Kasumi-1 (cell line): ENCODE measurements at regions not wholly inside any gene's neighbourhood (a gene's known extent, or its start where the extent isn't known, plus 50 kb on each side); places are given as distances from the start of the nearest gene placed in this dataset.
"Not testable (repeated sequence)": the region's sequence is repeated elsewhere in the genome, so short reads cannot be mapped to it uniquely, and the experiment has no call there.

Source experiments
- DNase-seq, 2 experiments: peaks; one replicate each; lab custom pipeline; 2025; lab: John Stamatoyannopoulos, UW

- DNase-seq, result no peak
These were observed 631.9 kb upstream of the ANKRD30A start for GRCh38 chr10:36493516-36493880.

DNA sequence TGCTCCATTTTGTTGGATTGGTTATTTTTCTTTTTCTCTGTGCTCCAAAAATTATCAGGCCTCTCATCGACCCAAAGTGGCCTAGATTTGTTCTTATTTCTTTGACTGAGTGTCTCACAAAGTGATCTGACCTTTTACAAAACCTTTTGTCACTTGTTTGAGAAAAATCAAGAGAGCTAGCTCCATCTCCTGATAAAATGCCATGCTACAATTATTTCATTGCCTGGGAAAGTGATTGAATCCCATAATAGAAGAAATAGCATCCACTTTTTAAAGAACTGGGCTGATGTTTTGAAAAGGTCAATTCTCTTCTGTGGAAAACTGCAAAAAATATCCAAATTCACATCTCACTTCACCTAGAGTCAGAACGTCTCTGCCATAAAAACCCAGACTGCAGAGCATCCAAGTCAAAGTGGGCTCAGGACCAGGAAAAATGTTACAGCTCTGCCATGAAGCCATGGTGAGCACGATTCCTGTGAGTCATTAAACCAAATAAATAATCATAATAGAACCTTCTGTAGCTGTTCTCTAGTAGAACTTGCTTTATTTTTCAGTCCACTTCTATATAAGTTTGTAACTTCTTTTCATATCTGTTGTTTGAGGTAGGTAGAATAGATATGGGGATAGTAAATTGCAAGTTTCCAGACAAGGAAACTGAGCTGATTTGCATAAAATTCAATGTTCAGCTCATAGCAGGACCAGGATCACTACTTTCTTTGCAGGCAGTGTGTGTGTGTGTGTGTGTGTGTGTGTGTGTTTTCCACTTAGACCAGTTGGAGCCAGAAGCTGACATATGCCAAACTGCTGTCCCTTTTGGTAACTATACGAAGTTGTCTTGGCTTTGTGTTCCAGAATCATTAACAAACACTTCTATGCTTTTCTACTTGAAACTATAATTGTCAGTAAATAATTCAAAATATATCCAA is 632.5 kb upstream of the ANKRD30A start:
- no peak for DNase-seq

DNA sequence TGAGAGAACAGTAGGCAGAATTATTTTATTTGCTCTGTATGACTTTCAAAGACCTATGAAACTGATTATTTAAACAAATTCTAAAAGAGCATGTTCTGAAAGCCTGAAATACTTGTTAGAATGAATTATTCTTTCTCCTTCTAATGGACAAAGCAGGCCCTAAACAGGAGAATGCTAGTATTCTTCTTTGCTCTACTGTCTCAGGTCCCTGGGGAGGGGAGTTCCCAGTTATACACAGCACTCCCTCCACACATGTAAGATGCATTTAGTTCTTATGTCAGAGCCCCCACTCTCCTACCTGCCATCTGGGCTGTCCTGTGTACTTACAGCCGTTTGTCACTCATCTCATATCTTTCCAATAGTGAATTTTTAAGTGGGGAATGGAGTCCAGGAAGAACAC is 633.5 kb upstream of the ANKRD30A start:
- DNase-seq, result no peak

DNA sequence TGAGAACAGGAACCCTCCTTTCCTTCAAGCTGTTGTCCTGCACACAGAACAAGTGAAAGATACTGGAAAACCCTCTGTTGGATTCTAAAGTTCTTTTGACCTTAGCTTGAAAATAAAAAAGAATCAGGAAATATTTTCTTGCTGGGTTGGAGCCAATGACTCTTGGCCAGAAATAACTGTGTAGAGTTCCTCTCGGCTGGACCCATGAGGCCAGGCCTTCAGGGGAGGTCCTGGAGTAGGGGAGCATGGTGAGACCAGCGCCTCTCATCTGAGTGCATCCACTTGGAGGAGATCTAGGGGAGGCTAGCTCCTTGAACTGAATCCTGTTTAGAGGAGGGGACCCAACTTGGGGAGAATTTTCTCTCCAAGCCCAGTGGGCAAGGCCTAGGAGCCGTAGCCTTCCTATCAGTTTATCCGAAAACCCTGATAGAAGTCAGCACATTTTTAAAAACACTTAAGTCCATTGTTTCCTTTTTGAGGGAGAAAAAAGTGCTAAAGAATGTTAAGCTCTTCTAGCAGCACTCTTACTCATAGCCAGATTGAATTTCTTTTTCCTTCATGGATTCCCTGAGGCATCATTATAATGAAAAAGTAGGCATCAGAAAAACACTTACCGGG is 635.7 kb upstream of the ANKRD30A start:
- DNase-seq, result no peak

GRCh38 chr10:36489181-36489580 is 636.2 kb upstream of the ANKRD30A start:
- DNase-seq, result no peak

- no peak for DNase-seq
These were observed 636.8 kb upstream of the ANKRD30A start for GRCh38 chr10:36488579-36488978.

- no peak for DNase-seq
These were observed 646.3 kb upstream of the ANKRD30A start for GRCh38 chr10:36479073-36479472.

DNA sequence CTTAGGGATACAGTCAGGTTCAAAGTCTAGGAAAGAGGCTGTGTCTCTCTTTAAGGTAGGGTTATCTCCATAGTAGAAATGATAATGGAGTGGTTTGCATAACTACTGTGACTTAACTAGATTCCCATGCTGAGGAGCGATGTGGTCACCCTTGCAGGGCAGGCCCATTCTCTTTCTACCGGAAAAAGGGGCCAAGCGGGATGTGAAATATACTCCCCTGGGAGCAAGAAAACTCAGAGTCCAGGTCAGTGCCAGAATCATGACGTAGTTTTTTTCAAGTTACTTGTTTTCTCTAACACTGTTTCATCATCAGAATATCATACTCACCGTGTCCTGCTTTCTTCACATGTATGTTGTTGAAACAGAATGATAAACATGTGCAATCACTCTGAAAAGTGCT is 649.0 kb upstream of the ANKRD30A start:
- DNase-seq, result no peak

DNA sequence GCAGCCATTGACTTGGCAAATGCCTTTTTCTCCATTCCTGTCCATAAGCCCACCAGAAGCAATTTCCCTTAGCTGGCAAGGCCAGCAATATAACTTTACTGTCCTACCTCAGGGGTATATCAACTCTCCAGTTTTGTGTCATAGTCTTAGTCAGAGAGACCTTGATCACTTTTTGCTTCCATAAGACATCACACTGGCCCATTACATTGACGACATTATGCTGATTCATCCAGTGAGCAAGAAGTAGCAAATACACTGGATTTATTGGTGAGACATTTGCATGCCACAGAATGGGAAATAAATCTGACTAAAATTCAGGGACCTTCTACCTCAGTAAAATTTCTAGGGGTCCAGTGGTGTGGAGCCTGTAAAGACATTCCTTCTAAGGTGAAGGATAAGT is 649.7 kb upstream of the ANKRD30A start:
- no peak for DNase-seq

- DNase-seq, result no peak
These were observed 650.9 kb upstream of the ANKRD30A start for GRCh38 chr10:36474456-36474855.

- no peak for DNase-seq
These were observed 652.3 kb upstream of the ANKRD30A start for GRCh38 chr10:36473122-36473521.

- no peak for DNase-seq
These were observed 655.8 kb upstream of the ANKRD30A start for GRCh38 chr10:36469585-36469984.

GRCh38 chr10:36468620-36469019 is 656.8 kb upstream of the ANKRD30A start:
- DNase-seq, result no peak

- no peak for DNase-seq
These were observed 659.6 kb upstream of the ANKRD30A start for GRCh38 chr10:36465604-36466379.

GRCh38 chr10:36464291-36464690 is 661.1 kb upstream of the ANKRD30A start:
- DNase-seq, result no peak

DNA sequence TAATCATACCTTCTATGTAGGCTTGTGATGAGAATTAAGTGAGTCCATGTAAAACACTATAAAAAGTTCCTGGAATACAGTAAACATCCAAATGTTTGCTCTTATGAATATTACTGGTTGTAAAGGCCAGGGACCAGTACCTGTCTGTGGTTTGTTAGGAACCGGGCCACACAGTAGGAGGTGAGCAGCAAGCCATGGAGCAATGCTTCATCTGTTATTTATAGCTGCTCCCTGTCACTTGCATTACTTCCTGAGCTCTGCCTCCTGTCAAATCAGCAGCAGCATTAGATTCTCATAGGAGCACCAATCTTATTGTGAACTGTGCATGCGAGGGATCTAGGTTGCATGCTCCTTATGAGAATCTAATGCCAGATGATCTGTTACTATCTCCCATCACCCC is 662.0 kb upstream of the ANKRD30A start:
- DNase-seq, result no peak

DNA sequence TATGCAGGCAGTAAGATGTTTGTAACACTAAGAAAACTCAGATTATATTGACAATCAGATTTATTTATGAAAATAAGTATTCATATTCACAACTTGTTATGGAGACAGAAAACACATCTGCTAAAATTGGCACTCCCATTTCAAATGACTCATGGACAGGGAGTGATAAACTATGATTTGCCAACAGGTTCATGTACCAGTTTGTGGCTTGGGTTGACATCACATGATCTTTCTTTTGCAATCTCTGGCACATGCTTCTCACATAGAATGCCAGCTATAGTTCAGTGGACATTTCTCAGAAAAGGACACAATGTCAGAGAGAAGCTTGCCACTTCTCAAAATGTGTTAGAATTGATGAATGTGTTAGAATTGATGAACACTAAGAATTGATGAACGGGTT is 663.2 kb upstream of the ANKRD30A start:
- no peak for DNase-seq

GRCh38 chr10:36458437-36458836 is 667.0 kb upstream of the ANKRD30A start:
- DNase-seq, result not testable (repeated sequence)

- no peak for DNase-seq
These were observed 667.6 kb upstream of the ANKRD30A start for GRCh38 chr10:36457751-36458150.

DNA sequence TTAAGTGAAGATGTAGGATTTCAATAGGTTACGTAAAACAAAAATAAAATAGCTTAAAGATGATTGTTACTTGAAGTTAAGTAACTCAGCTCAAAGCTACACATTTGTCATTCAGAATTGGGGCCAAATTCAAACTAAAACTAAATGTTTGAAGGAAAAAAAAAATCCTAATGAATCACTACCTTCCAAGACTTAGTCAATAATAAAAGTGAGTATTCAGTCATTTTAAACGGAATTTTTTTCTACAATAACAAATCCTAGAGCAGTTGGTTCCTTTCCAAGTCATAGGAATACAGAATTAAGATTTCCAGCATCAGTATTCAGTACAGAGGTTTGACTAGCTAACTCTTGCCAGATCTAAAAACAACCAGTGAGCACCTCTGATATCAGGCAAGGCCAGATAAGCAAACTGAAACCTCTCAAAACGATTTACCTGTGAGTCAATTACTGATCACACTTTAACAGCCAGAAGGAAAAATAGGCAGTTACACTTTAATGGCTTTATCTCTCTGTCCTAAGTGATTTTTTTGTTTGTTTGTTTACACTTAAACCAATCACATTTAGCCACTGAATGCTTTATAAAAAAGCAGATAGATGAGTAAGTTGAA is 669.8 kb upstream of the ANKRD30A start:
- no peak for DNase-seq

DNA sequence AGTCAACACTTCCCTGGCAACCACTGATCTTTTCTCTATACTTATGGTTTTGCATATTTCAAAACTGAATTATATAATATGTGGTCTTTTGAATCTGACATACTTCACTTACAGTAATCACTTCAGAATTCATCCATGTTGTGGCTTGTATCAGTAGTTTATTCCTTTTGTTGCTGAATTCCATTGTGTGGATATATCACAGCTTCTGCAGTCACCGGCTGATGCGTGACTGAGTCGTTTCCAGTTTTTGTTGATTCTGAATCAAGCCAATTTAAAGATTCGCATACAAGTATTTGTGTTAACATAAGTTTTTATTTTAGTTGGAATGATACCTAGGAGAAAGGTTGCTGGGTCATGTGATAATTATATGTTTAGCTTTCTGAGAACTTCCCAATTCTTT is 672.5 kb upstream of the ANKRD30A start:
- no peak for DNase-seq

DNA sequence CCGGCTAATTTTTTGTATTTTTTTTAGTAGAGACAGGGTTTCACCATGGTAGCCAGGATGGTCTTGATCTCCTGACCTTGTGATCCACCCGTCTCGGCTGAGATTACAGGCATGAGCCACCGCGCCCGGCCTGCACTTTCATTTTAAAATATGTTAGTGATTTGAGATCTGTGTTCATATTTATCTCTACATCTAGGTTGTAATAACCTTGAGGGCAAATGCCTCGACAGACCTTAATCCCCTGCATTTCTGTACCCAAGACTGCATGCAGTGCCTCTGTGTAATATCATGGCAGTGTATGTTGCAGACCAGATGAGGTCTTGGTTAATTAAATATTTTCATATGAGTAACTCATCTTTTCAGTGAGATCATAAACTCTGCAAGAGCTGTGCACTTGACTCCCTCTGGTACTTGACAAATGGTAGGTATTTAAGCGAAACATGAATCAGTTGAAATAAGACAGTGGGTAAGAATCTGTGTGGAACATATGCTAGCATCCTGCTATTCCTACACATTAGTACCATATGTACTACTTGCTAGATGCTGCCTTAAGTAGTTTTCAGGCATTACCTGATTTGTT is 673.9 kb upstream of the ANKRD30A start:
- DNase-seq, result no peak
